ENCODE measurements at regions not wholly inside any gene's neighbourhood (a gene's known extent, or its start where the extent isn't known, plus 50 kb on each side); places are given as distances from the start of the nearest gene placed in this dataset.

GRCh38 chr5:89282554-89283510, 399.8 kb upstream of the MEF2C start:
- no peak for TF ChIP-seq CTCF (conservative IDR thresholded peaks at IDR 0.05; ENCODE audit: low read depth, low read length)
- no peak for TF ChIP-seq EZH2phosphoT487 (IDR thresholded peaks at IDR 0.05; ENCODE audit: borderline replicate concordance, low read length)
- no peak for TF ChIP-seq EZH2 (IDR thresholded peaks at IDR 0.05; ENCODE audit: low read length, unreplicated experiment)

Measured in PC-3 (cell line).